ENCODE measurements at regions not wholly inside any gene's neighbourhood (a gene's known extent, or its start where the extent isn't known, plus 50 kb on each side); places are given as distances from the start of the nearest gene placed in this dataset.

DNA sequence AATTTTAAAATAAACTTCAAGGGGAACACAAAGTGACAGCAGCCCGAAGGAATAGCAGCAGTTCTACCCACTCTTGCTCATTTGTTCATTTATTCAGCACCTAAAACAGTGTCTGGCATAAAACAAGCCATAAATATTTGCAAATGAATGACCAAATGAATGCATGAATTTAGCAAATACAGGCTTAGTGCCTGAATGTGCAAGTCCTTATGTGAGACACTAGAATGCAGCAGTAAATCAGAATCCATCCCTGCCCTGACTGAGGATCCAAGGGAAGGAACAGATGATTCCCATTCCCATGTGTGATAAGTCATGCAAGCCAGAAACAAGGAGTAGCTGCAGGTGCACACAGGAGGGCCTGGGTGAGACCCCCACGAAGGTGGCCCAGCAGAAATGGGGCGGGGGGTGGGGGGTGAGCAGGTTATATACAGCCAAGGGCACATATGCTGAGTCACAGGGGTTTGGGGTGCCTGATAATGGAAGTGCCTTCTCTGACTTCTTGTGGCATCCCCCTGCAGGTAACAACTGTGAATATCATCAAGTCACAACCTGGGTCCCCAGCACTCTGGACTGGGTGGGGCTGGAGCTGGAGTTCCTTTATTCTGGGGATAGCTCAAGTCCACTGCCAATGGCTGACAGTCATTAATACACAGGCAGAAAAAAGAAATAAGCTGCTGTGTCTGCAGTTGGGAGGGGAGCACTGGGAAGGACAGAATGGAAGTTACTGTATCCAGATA, 311.9 kb downstream of the TXNL1 start:
- no peak overlapping the region for H3K4me3 ChIP-seq (ENCODE audit: low read length)
- TF ChIP-seq, protein P1, sequence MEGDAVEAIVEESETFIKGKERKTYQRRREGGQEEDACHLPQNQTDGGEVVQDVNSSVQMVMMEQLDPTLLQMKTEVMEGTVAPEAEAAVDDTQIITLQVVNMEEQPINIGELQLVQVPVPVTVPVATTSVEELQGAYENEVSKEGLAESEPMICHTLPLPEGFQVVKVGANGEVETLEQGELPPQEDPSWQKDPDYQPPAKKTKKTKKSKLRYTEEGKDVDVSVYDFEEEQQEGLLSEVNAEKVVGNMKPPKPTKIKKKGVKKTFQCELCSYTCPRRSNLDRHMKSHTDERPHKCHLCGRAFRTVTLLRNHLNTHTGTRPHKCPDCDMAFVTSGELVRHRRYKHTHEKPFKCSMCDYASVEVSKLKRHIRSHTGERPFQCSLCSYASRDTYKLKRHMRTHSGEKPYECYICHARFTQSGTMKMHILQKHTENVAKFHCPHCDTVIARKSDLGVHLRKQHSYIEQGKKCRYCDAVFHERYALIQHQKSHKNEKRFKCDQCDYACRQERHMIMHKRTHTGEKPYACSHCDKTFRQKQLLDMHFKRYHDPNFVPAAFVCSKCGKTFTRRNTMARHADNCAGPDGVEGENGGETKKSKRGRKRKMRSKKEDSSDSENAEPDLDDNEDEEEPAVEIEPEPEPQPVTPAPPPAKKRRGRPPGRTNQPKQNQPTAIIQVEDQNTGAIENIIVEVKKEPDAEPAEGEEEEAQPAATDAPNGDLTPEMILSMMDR (conservative IDR thresholded peaks at IDR 0.05; ENCODE audit: low read length) = no peak
- DNase-seq (ENCODE audit: low read depth) = peak; percentile 29

DNA sequence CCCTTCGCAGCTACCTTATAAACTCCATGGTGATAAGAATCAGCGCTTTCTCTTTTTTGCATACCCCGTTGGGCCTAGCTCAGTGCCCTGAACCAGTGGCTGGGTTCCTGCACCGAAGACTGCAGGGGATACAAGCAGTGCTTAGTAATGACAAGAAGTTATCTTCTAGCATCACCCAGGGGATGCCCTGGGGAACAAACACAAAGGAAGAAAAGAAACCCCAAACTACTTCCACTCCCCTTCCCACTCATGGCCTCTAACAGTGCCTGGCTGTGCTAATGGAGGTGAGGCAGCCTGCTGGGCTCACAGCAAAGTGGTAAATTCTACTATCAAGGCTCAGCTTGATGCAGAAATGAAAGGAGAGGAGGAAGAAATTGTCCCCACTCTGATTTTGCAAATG, 314.7 kb downstream of the TXNL1 start:
- no peak for DNase-seq (ENCODE audit: low read depth)
- TF ChIP-seq, protein P1 (conservative IDR thresholded peaks at IDR 0.05; ENCODE audit: low read length) = no peak
- no peak overlapping the region for H3K4me3 ChIP-seq (ENCODE audit: low read length)

DNA sequence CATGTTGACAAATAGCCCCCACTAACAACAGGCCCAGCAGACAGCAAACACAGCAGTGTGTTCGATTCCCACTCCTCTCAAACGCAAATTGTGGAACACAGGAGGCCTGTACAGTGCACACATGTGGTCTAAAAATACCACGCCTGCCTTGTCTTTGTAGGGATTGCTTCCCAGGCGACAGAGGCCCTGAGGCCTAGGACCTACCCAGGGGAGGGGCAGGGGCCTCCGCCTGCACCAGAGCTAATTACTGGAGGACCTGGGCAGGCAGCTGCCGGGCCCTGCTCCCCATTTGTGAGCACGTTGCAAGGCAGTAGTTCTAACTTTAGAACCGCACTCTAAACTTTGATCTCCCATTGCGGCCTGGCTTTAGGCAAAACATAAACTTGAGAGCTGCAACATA, 316.0 kb downstream of the TXNL1 start:
- TF ChIP-seq, protein P1 (conservative IDR thresholded peaks at IDR 0.05; ENCODE audit: low read length) = no peak
- no peak for DNase-seq (ENCODE audit: low read depth)
- H3K4me3 ChIP-seq (ENCODE audit: low read length) = no peak overlapping the region

GRCh38 chr18:56321470-56321869, 316.9 kb downstream of the TXNL1 start:
- H3K4me3 ChIP-seq (ENCODE audit: low read length) = no peak overlapping the region
- no peak for DNase-seq (ENCODE audit: low read depth)
- TF ChIP-seq, protein P1 (conservative IDR thresholded peaks at IDR 0.05; ENCODE audit: low read length) = no peak

GRCh38 chr18:56319953-56320352, 318.4 kb downstream of the TXNL1 start:
- DNase-seq (ENCODE audit: low read depth) = no peak
- no peak overlapping the region for H3K4me3 ChIP-seq (ENCODE audit: low read length)
- TF ChIP-seq, protein P1 (conservative IDR thresholded peaks at IDR 0.05; ENCODE audit: low read length) = no peak

DNA sequence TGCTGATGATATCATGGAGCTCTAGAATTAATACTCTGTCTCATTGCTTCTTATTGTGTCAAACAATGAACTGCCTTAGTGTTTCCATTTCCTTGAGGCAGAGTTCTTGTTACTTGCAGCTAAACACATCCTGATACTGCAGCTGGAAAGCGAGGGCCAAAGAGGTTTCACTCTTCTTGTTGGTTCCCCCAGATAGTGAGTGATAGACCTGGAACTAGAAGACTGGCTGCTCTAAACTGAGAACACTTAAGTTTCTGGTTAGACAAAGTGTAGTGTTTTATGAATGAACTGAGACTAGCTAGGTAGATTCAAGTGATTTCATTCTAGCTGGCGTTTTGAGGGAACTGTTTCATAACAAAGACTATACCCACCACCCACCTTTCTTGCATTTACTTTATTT, 321.7 kb downstream of the TXNL1 start:
- no peak overlapping the region for H3K4me3 ChIP-seq (ENCODE audit: low read length)
- TF ChIP-seq, protein P1 (conservative IDR thresholded peaks at IDR 0.05; ENCODE audit: low read length) = no peak
- no peak for DNase-seq (ENCODE audit: low read depth)

GRCh38 chr18:56315363-56315762, 323.0 kb downstream of the TXNL1 start:
- TF ChIP-seq, protein P1 (conservative IDR thresholded peaks at IDR 0.05; ENCODE audit: low read length) = no peak
- peak; percentile 67 for DNase-seq (ENCODE audit: low read depth)
- H3K4me3 ChIP-seq (ENCODE audit: low read length) = no peak overlapping the region
